ENCODE measurements at regions not wholly inside any gene's neighbourhood (a gene's known extent, or its start where the extent isn't known, plus 50 kb on each side); places are given as distances from the start of the nearest gene placed in this dataset.

- no peaks in the 10 kb centered on the region for H3K4me1 ChIP-seq (ENCODE audit: insufficient read depth, low read length, poor library complexity, severe bottlenecking)
- H3K79me2 ChIP-seq (ENCODE audit: insufficient read depth, low read length): no peaks in the 10 kb centered on the region
- H3K9me3 ChIP-seq (ENCODE audit: insufficient read depth, low read depth, low read length): 0 out of 2 replicates have a peak, but pooled peaks cover 3% of the 10 kb centered on the region
- H3K4me2 ChIP-seq (ENCODE audit: low read depth, low read length, poor library complexity, severe bottlenecking): no peak overlapping the region
- no peak overlapping the region for H3K4me3 ChIP-seq (ENCODE audit: low read length, poor library complexity, severe bottlenecking)
- H3K9ac ChIP-seq (ENCODE audit: low read depth, low read length, poor library complexity, severe bottlenecking): no peak overlapping the region
- H3K9me2 ChIP-seq (replicated peaks; ENCODE audit: low read depth, low read length): no peaks in the 10 kb centered on the region
- no peaks in the 10 kb centered on the region for H3K27me3 ChIP-seq (ENCODE audit: insufficient read depth, low read length, poor library complexity, severe bottlenecking)
- H2AFZ ChIP-seq (ENCODE audit: low read length): no peak overlapping the region
- H3K36me3 ChIP-seq (ENCODE audit: insufficient read depth, low read length): no peaks in the 10 kb centered on the region
- H3F3A ChIP-seq (ENCODE audit: low read depth): no peaks in the 10 kb centered on the region
- TF ChIP-seq EZH2phosphoT487 (IDR thresholded peaks at IDR 0.05; ENCODE audit: borderline replicate concordance): no peak
- no peak for TF ChIP-seq CTCF (conservative IDR thresholded peaks at IDR 0.05; ENCODE audit: low read length)
- H4K20me1 ChIP-seq (ENCODE audit: insufficient read depth, low read length, poor library complexity, severe bottlenecking): no peaks in the 10 kb centered on the region
These were observed 718.9 kb downstream of the CCSER2 start for GRCh38 chr10:85047170-85047834.

- Histone ChIP-seq H3K9ac (ENCODE audit: low read depth, low read length, poor library complexity, severe bottlenecking) (no peak overlapping the region), H2AFZ (ENCODE audit: low read length) (no peak overlapping the region), H3K27me3 (ENCODE audit: insufficient read depth, low read length, poor library complexity, severe bottlenecking) (no peaks in the 10 kb centered on the region), H3F3A (ENCODE audit: low read depth) (no peaks in the 10 kb centered on the region), H3K4me1 (ENCODE audit: insufficient read depth, low read length, poor library complexity, severe bottlenecking) (no peaks in the 10 kb centered on the region), H3K79me2 (ENCODE audit: insufficient read depth, low read length) (no peaks in the 10 kb centered on the region), H3K9me3 (ENCODE audit: insufficient read depth, low read depth, low read length) (0 out of 2 replicates have a peak, but pooled peaks cover 3% of the 10 kb centered on the region), H4K20me1 (ENCODE audit: insufficient read depth, low read length, poor library complexity, severe bottlenecking) (no peaks in the 10 kb centered on the region), H3K36me3 (ENCODE audit: insufficient read depth, low read length) (no peaks in the 10 kb centered on the region), H3K4me2 (ENCODE audit: low read depth, low read length, poor library complexity, severe bottlenecking) (no peak overlapping the region), H3K4me3 (ENCODE audit: low read length, poor library complexity, severe bottlenecking) (no peak overlapping the region), H3K9me2 (replicated peaks; ENCODE audit: low read depth, low read length) (no peaks in the 10 kb centered on the region)
- no peak for TF ChIP-seq CTCF (conservative IDR thresholded peaks at IDR 0.05; ENCODE audit: low read length)
- TF ChIP-seq EZH2phosphoT487 (IDR thresholded peaks at IDR 0.05; ENCODE audit: borderline replicate concordance): no peak
These were observed 719.6 kb downstream of the CCSER2 start for GRCh38 chr10:85047979-85048378.

- Histone ChIP-seq H2AFZ (ENCODE audit: low read length) (no peak overlapping the region), H3K79me2 (ENCODE audit: insufficient read depth, low read length) (no peaks in the 10 kb centered on the region), H3K4me1 (ENCODE audit: insufficient read depth, low read length, poor library complexity, severe bottlenecking) (no peaks in the 10 kb centered on the region), H3K36me3 (ENCODE audit: insufficient read depth, low read length) (no peaks in the 10 kb centered on the region), H4K20me1 (ENCODE audit: insufficient read depth, low read length, poor library complexity, severe bottlenecking) (no peaks in the 10 kb centered on the region), H3K4me3 (ENCODE audit: low read length, poor library complexity, severe bottlenecking) (no peak overlapping the region), H3K27me3 (ENCODE audit: insufficient read depth, low read length, poor library complexity, severe bottlenecking) (no peaks in the 10 kb centered on the region), H3F3A (ENCODE audit: low read depth) (no peaks in the 10 kb centered on the region), H3K9me2 (replicated peaks; ENCODE audit: low read depth, low read length) (no peaks in the 10 kb centered on the region), H3K9ac (ENCODE audit: low read depth, low read length, poor library complexity, severe bottlenecking) (no peak overlapping the region), H3K4me2 (ENCODE audit: low read depth, low read length, poor library complexity, severe bottlenecking) (no peak overlapping the region), H3K9me3 (ENCODE audit: insufficient read depth, low read depth, low read length) (0 out of 2 replicates have a peak, but pooled peaks cover 3% of the 10 kb centered on the region)
- TF ChIP-seq CTCF (conservative IDR thresholded peaks at IDR 0.05; ENCODE audit: low read length) (no peak), EZH2phosphoT487 (IDR thresholded peaks at IDR 0.05; ENCODE audit: borderline replicate concordance) (no peak)
These were observed 720.3 kb downstream of the CCSER2 start for GRCh38 chr10:85048644-85049043.

Measured in Loucy (cell line).